ENCODE measurements at regions not wholly inside any gene's neighbourhood (a gene's known extent, or its start where the extent isn't known, plus 50 kb on each side); places are given as distances from the start of the nearest gene placed in this dataset.

GRCh38 chr14:65168840-65169239, 66.5 kb upstream of the MAX start:
- no peak overlapping the region for H3K4me3 ChIP-seq
- 45 to 66% (median 59%) methylated on average over 3 of the region's 3 CpGs for WGBS, 5 donors
- TF ChIP-seq POLR2AphosphoS5 (IDR thresholded peaks at IDR 0.05) (peak in 2 of 3 donors; percentile 11 to 34), CTCF (IDR thresholded peaks at IDR 0.05) (no peak), EP300 (IDR thresholded peaks at IDR 0.05) (no peak)
- H3K36me3 ChIP-seq: no peaks in the 10 kb centered on the region
- H3K9me3 ChIP-seq: no peaks in the 10 kb centered on the region
- peak overlapping the region in 4 of 5 donors; percentile 19 to 75 (median 36) for H3K27ac ChIP-seq
- intact Hi-C loops (cut with DNase I; ENCODE audit: low total_unique reads): loop anchor here (10.0 kb wide), 1 partner anchor 656 kb away; no protein-coding TSS in a partner anchor
- H3K27me3 ChIP-seq: peaks cover 0 to 4% (median 0%) of the 10 kb centered on the region in 3 donors
- DNase-seq: no peak
- peaks cover 0 to 19% (median 13%) of the 10 kb centered on the region in 4 donors for H3K4me1 ChIP-seq

DNA sequence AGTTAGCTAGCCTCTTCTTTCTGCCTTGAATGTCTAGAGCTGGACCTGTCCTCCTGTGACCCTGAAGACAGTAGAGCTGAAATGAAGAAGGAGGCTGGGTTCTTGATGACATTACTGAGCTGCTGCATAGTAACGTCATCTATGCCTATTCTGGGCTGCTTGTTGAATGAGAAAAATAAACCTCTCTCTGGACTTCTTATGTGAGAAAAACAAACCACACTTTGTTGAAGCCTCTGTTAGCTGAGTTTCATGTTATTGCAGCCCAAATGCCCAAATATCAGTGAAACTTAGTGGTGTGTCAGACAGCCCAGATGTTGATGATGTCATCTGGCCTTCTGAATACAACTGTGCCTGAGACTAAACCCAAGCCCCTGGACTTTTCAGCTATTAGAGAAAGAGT, 67.0 kb upstream of the MAX start:
- Histone ChIP-seq H3K4me1 (peaks cover 0 to 19% (median 13%) of the 10 kb centered on the region in 4 donors), H3K27ac (peak overlapping the region in 4 of 5 donors; percentile 25 to 75 (median 46)), H3K9me3 (no peaks in the 10 kb centered on the region), H3K36me3 (no peaks in the 10 kb centered on the region), H3K4me3 (no peak overlapping the region), H3K27me3 (peaks cover 0 to 4% (median 0%) of the 10 kb centered on the region in 3 donors)
- WGBS, 5 donors: 56 to 84% (median 66%) methylated on average over 1 of the region's 1 CpG
- peak in 1 of 2 donors; percentile 26 for DNase-seq
- TF ChIP-seq POLR2A (IDR thresholded peaks at IDR 0.05): no peak
- TF ChIP-seq CTCF (IDR thresholded peaks at IDR 0.05): no peak
- no peak for TF ChIP-seq POLR2AphosphoS5 (IDR thresholded peaks at IDR 0.05)
- no peak for TF ChIP-seq EP300 (IDR thresholded peaks at IDR 0.05)
- intact Hi-C loops (cut with DNase I; ENCODE audit: low total_unique reads): loop anchor here (10.0 kb wide), 1 partner anchor 655 kb away; no protein-coding TSS in a partner anchor

DNA sequence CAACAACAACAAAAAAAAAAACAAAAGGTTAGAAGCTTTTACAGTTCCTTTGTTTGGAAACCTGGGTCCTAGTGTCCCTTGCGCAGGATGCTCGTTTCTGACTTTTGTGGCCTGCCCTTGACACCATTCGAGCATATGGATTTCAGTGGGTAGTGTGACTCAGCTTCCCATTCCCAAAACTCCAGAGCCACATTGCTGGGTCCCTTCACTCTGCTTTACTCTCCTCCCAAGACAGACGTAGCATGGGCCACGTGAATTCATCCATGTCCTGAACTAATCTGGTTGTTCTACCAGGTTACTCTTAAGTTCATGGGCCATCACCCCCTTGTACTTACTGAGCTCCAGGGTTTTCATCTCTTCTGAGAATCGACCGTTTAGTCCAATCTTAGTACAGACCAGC, 68.0 kb upstream of the MAX start:
- 68 to 75% (median 70%) methylated on average over 7 of the region's 7 CpGs for WGBS, 5 donors
- Histone ChIP-seq H3K4me3 (peak overlapping the region in 3 of 4 donors; percentile 32 to 38 (median 37)), H3K36me3 (no peaks in the 10 kb centered on the region), H3K9me3 (no peaks in the 10 kb centered on the region), H3K27ac (peak overlapping the region in 3 of 5 donors; percentile 0 to 75 (median 46)), H3K27me3 (peaks cover 0 to 4% (median 0%) of the 10 kb centered on the region in 3 donors), H3K4me1 (peaks cover 0 to 21% (median 10%) of the 10 kb centered on the region in 4 donors)
- intact Hi-C loops (cut with DNase I; ENCODE audit: low total_unique reads): no loop called here
- TF ChIP-seq CTCF (IDR thresholded peaks at IDR 0.05) (no peak), POLR2AphosphoS5 (IDR thresholded peaks at IDR 0.05) (no peak), POLR2A (IDR thresholded peaks at IDR 0.05) (no peak), EP300 (IDR thresholded peaks at IDR 0.05) (no peak)
- DNase-seq: no peak

DNA sequence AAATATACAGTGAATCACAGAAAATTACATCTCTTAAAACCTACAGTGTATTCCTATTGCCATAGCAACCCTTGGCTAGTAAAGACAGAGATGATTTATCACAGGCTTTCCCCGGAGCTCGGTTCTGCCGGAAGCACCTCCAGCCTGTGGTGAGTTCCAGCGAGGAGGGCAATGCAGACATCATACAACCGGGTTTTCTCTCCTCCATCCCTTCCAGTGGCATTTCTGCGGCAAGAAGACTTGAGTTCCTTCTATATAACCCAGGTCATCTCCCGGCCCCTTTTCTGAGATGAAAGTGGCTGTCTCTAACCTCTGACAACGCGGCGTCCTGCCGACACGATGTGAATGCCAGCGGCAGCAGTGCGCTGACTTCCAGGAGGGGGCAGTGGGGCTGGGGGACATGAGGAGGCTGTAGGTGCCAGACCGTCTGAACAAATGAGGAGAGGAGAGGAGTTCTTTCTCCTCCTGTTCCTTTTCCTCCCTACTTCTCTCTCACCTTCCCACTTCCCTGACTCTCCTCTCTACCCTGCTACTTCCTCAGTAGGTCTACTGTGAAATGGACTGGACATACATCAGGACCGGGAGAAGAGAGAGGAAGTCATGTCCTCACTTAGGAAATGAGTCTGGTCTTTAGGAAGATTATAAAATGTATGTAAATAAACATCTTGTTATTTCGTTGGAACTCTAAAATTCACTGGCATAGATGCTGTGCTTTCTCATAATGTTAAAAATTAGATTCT, 68.6 kb upstream of the MAX start:
- Histone ChIP-seq H3K4me3 (peak overlapping the region; percentile 27 to 38 (median 34)), H3K4me1 (peaks cover 0 to 21% (median 10%) of the 10 kb centered on the region in 4 donors), H3K27ac (peak overlapping the region in 3 of 5 donors; percentile 0 to 75 (median 27)), H3K9me3 (no peaks in the 10 kb centered on the region), H3K27me3 (peaks cover 0 to 4% (median 0%) of the 10 kb centered on the region in 3 donors), H3K36me3 (no peaks in the 10 kb centered on the region)
- TF ChIP-seq POLR2A (IDR thresholded peaks at IDR 0.05): no peak
- no peak for TF ChIP-seq POLR2AphosphoS5 (IDR thresholded peaks at IDR 0.05)
- TF ChIP-seq CTCF (IDR thresholded peaks at IDR 0.05): peak in 3 of 7 experiments; percentile 8 to 24 (median 16)
- TF ChIP-seq EP300 (IDR thresholded peaks at IDR 0.05): no peak
- DNase-seq: peak in 1 of 2 donors; percentile 78
- 14 to 20% (median 19%) methylated on average over 15 to 17 of the region's 17 CpGs for WGBS, 5 donors
- intact Hi-C loops (cut with DNase I; ENCODE audit: low total_unique reads): no loop called here
